ENCODE measurements at regions not wholly inside any gene's neighbourhood (a gene's known extent, or its start where the extent isn't known, plus 50 kb on each side); places are given as distances from the start of the nearest gene placed in this dataset.
A peak's percentile ranks its signal among the peaks of the same experiment; 100 is the strongest.

DNA sequence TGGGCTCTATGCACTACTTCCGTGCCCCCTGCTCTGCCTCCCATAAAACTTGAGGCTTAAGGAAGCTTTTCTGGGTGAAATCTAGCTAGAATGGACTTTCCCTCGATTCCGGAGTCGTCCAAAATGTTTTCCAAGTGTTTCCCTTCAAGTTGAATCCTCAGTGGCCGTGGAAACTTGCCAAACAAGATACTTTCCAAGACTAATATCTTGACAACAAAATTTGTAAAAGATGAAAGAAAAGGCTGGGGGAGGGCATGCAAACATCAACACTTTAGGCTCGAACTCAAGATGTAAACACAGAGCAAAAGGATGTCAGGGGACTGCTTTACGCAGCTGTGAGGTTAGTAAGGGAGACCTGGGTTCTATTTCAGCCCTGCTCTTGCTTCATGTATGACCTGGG, 482.8 kb upstream of the KLF4 start:
- no peak for DNase-seq

DNA sequence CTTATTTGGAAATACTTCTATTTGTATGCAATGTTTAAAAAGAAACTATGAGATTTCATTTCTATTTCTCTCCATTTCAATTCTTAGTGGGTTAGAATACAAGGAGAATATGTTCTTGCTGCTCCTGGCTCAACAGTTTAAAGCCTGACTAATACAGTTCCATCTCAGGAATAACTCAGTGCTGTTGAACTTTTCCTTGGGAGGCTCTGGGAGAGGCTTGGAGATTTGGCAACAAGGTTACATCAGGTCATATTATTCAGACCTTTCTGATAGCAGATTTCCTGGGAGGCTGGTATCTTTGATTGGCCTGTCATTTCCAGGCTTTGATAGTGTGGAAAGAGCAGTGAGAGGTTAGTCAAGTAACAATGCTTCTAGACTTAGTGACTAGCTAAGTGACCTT, 481.7 kb upstream of the KLF4 start:
- no peak for DNase-seq

DNA sequence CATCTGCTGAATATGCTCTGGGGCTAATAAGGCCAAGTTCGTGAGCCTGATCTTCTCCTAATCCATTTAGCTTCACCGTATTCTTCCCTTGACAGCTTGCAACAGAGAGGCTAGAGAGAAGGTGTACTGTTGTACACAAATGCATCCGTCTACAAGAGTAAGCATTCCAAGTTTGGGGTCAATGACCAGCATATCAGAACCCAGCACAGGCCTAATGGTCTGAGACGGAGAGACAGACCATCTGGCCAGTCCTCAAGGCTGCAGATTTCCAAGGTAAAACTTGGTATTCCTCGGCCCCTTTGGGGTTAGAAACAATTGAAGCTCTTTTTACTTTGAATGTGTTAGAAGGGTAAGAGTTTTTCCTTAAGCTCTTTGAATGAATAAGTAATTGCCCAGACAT, 481.2 kb upstream of the KLF4 start:
- no peak for DNase-seq

DNA sequence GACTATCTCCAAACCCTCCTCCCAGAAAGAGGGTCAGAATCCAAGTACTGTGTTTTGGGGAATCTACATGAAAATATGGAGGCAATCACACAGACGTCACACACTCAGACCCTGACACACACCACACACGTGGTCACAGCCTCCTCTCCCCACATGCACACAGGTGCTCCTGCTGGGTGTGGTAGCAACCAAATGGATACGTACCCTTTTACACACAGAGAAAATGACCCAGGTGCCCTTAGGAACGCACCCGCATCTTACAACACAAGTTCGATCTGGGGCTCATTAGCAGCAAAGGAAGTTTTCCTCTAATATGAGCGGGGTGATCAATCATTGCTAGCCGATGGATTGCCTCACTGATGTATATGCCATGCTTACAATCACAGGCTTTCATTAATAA, 480.2 kb upstream of the KLF4 start:
- DNase-seq, result no peak

DNA sequence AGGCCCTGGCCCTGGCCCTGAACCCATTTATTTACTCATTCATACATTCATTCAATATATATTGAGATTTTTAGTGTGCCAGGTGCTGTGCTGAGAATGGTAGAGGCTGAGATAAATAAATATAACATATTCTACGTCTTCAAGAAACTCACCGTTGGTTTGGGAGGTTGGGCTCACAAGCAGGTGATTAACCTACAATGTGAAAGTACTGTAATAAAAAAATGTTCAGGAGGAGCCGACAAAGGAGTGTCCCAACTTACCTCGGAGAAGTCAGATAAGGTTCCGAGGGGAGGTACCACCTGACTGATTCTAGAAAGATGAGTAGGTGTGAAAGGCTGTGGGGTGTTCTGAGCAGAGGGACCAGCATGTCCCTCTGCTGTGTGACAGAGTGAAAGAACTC, 479.6 kb upstream of the KLF4 start:
- no peak for DNase-seq

- no peak for DNase-seq
Observed at GRCh38 chr9:107963246-107963645, 473.7 kb upstream of the KLF4 start.

DNA sequence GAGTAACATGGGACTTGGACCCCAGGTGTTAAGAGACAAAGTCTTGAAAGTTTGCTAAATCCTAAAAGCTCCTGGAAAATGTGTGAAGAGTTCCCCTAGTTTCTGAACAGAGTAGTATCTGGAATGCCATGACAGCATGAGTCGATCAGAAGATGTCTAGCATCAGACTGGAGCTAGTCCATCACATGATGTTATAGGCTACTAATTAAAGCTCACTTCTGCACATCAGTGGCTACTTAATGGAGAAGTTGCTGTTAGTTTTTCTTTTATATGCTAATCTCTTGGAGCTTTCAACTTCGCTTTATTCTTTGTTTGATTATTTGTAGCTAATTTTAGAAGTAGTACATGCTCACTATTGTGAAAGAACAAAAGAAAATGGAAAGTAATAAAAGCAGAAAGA, 471.3 kb upstream of the KLF4 start:
- DNase-seq, result no peak

GRCh38 chr9:107954312-107954711, 464.7 kb upstream of the KLF4 start:
- DNase-seq, result no peak

- DNase-seq, result no peak
Observed at GRCh38 chr9:107953556-107954125, 464.1 kb upstream of the KLF4 start.

GRCh38 chr9:107952773-107953172, 463.2 kb upstream of the KLF4 start:
- DNase-seq, result no peak

GRCh38 chr9:107951511-107951910, 461.9 kb upstream of the KLF4 start:
- no peak for DNase-seq

DNA sequence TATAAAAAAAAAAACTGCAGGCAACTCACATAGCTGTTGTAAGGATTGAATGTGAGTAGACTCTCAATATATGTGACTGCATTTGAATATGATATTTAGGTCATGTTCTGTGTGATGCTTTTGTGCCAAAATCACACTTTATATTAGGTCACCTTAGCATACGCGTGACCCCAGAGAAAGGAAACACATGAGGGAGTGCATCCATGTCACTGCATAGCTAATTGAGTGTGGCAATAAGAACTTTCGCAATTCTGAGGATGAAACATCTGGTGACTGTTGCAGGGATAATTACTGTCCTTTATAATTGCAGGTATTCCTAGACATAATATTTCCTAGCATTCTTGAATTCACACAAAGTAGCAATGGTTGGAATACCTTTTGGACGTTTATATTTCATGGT, 459.5 kb upstream of the KLF4 start:
- no peak for DNase-seq

DNA sequence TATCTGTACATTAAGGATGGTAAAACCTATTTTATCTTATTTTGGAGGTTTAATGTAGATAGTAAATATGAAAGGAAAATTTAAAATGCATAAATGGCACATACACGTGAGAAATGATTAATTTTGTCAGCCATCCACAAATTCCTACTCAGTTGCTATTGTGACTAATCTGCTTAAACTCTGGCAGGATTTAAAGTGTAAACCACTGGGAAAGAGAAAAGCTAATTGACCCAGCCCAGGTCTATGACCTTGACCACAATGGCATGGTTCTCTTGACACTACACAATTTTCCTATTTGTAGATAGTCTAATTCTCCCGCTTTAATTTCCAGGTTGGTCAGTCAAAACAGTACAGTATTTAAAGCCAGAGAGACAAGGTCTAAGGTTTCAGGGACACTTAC, 459.0 kb upstream of the KLF4 start:
- no peak for DNase-seq

DNA sequence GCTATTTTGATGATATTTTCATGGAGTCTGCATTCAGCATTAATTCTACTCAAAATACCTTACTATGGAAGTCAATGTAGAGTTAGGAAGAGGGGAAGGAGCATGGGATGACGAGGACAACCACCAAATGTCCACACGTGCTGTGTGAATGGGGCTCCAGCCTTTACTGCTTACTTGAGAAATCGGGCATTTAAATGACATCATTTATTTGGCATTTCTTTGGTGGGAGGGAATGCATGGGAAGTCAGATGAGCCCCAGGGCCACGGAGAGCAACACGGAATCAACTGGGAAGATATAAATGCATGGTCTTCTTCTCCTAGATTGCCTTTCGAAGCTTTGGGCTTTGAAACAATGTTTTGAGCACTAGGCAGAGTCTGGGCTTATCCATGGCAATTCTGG, 458.5 kb upstream of the KLF4 start:
- no peak for DNase-seq

GRCh38 chr9:107946364-107947141, 457.0 kb upstream of the KLF4 start:
- no peak for DNase-seq

GRCh38 chr9:107945961-107946360, 456.4 kb upstream of the KLF4 start:
- DNase-seq, result peak; percentile 26

GRCh38 chr9:107945493-107945892, 455.9 kb upstream of the KLF4 start:
- DNase-seq, result no peak

DNA sequence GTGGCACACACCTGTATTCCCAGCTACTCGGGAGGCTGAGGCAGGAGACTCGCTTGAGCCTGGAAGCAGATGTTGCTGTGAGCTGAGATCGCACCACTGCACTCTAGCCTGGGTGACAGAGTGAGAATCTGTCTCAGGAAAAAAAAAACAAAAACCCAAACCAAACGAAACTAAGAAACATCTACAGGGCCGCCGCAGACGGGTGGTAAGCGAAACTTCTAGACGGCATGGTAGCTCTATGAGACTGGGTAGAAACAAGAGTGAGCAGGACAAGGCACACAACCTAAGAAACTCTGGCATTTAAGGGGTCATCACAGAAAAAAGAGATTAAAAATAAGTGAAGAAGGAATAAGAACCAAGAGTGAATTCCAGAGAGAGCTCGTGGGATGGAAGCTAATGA, 454.8 kb upstream of the KLF4 start:
- no peak for DNase-seq

GRCh38 chr9:107943901-107944300, 454.3 kb upstream of the KLF4 start:
- DNase-seq, result no peak

DNA sequence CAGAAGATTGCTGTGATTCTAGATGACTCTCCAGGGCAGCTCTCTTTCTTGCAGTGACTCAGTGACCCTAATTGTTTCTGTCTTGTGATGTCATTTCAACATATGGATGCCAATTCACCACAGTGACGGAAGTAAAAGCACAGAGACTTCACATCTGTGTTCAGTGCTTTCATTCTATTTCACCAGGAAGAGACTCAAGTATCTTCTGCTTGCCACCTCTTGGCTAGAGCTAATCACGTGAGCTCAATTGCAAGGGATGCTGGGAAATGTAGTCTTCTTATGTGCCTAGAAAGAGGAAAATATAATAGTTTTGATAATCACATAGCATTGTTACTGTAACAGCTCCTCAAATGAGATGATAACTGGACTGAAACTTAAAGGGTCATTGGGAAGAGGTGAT, 453.3 kb upstream of the KLF4 start:
- DNase-seq, result no peak

DNA sequence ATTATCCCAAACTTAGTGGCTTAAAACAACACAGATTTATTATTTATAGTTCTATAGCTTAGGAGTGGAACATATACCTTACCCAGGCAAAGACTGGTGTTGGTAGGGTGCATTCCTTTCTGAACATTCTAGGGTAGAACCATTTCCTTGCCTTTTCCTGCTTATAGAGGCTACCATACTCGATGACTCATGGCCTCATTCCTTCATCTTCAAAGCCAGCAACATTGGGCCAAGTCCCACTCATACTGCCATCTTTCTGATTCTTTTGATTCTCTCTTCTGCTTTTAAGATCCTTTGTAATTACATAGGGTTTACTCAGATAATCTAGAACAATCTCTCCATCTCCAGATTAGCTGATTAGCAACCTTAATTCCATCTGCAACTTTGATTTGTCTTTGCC, 452.7 kb upstream of the KLF4 start:
- DNase-seq, result peak; percentile 15

DNA sequence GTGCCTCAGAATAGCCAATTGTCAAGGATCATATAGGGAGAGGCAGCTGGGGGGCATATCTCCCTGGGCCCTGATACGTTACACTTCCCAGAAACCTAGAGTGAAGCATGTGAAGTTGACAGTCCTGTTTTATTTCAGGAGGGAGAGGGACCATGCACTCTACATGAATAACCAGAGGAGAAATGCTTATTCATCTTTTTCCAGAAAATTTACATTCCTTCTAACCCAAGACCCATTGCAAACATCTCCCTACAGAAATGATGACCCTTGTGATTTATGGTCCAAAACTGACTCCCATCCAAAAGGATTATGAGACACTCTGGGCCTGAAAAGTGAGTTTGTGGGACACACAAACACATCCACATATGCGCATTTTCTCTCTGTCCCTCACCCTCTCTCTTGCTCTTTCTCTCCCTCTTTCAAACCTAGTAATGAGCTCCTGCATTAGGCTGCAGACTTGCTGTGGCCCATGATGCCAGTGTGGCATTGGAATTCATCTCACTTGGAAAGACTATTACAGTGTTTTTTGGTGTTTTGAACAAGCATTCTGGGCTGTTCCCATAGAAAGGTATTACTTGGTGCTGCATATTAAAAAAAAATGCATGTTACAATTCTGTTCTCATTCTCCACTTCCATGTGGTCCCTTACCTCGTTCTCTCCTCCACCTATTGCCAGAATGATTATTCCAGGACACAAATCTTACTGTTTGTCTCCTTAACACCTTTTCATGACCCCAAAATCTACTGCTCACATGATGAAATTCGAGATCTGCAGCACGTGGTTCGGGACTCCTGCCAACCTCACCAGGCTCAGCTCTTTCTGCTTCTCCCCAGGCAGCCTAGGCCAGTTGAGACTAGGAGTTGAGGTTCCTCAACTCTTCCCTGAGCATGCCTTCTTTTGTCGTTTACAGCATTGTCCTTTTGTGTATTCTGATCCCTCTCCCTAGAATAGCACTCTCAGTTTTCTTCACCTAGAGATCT, 451.3 kb upstream of the KLF4 start:
- DNase-seq, result peak; percentile 82

DNA sequence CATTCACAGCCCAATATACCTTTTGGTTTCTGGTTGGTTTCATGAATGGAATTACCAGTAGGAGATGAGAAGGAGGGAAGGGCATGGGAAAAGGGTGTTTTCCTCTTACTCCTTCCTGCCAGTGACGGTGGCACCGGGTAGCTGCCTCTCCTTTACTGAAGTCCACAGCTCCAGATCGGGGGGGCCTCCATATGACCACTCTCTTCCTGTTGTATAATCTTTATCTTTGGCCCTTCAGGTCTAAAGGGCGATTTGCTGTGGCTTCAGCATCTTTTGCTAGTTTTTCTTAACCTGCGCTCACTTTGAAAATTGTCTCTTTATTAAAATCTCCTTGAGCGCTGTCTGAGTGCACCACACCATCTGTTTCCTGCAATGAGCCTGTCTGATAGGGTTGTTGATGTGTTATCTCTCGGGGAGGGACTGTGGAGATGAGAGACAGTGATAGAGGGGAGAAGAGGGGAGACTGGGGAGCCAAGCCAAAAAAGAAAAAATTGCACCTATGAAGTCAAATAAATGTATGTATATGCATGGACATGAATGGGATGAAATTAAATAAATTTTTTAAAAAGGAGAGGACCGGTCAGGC, 449.3 kb upstream of the KLF4 start:
- no peak for DNase-seq
